Activated gamma-delta T cell (primary cell): ENCODE measurements at regions not wholly inside any gene's neighbourhood (a gene's known extent, or its start where the extent isn't known, plus 50 kb on each side); places are given as distances from the start of the nearest gene placed in this dataset.
"Not testable (repeated sequence)": the region's sequence is repeated elsewhere in the genome, so short reads cannot be mapped to it uniquely, and the experiment has no call there.

Experiments used
- DNase-seq: peaks from one replicate; lab custom pipeline; 2025; lab: John Stamatoyannopoulos, UW

DNA sequence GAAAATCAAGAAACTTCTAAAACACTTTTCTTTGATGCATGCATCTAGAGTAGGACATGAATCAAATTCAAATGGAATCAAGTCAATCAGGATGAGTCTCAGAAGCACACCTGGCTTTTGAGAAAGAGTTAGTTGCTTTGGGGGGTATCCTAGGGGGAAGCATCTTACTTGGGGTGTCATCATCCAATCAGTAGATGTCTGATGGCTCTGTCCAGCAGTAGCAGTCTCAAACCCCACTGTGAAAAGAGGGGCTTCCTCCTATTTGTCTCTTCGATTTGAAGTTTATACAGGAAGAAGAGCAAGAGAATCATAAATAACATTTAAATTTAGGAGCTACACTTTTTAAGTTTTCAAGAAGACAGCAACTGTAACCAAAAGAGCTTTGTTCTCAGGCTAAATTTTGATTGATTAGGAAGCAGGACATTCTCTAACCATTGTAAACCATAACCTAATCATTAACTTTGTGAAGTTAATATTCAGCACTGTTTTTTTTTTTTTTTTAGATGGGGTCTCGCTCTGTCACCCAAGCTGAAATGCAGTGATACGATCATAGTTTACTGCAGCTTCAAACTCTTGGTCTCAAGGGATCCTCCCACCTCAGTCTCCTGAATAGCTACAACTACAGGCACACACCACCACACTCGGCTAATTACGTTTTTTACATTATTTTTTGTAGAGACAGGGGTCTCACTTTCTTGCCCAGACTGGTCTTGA lies 614.7 kb downstream of the CSNK1G3 start:
- no peak for DNase-seq

DNA sequence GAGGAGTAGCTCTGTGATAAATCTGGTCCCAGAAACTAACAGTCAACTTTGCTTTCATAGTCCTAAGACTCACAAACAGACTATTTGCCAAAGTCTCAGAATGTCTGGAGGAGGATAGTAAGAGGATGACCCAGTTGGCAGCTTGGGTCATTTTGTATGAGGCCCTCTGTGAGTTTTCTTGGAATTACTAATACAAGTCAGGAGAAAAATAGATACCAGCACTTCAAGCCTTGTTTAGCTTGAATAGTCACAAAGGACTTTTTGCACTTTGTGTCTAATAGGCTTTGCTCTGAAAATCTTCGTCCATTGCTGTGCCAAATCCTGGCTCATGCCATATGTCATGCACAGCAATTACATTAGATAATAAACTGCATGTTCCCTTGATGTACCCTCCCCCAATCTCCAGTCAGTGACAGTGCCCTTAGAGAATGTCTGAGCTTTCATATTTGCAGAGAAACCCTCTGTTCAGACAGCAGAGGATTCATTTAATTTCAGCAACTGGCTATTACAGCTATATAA lies 612.8 kb downstream of the CSNK1G3 start:
- DNase-seq = no peak

DNA sequence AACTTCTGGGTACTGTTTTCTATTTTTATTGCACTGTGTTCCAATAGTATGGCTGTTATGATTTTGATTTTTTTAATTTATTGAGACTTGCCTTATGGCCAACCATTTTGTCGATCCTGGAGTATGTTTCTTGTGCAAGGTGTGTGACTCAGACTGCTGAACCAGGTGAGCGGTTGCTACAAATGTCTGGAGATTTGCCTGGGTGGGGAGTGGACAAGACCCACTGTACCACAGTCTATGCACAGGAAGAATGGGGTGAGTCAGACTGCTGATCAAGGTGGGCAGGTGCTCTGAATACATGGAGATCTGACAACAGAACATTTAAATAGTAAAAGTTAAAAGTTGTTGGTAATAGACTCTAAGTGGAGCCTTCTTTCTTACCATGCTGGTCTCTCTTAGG lies 609.2 kb downstream of the CSNK1G3 start:
- DNase-seq = no peak

DNA sequence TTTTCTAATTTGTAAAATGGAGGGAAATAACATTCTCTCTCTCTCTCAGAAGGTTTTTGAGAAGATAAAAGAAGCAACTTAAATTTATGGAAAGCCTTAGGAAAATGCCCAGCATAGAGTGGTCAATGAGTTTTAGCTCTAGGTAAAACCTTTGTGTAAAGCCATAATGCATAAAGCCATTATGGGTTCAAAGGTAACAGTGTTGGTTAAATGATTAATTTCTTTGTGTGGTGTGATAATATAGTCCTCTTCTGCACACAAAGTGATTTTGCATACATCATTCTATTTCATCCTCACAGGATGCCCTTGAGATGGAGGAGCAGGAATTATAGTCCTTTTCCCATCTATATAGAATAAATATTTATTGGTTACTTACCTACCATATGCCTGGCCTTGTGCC lies 602.9 kb downstream of the CSNK1G3 start:
- no peak for DNase-seq

DNA sequence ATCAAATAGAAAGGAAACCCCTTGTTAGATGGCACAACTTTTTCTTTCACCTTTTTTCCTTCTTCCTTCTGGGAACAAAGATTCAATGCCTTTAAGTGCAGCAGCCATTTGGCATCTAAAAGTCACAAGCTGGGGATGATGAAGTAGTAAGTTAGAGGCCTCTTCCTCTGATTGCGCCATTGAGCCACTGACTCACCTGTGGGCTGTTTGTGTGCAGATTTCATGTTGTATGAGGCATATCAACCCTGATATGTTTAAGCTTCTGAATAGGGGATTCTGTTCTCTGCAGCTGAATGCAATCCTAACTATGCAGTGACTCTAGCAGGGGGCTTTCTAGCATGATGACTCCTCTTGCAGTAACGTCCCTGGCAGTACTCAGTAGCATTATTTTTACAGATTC lies 599.9 kb downstream of the CSNK1G3 start:
- DNase-seq = no peak

DNA sequence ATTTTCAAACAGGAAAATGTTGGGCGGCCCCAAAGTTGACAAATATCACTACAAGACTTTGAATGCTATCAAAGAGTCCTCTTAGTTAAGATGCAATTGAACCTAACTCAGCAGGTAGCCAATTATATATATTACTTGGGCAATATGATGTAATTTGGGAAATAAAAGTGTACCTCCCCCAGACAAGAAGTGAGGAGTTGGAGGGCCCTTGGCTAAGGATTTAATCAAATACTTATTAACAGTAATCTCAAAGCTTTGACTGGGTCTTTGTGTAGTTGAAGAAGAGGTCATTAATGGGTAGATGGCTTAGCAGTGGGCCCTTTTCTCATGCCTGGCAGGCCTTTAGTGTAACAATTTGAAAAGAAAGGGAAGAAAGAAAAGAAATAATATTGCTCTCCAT lies 599.0 kb downstream of the CSNK1G3 start:
- no peak for DNase-seq

DNA sequence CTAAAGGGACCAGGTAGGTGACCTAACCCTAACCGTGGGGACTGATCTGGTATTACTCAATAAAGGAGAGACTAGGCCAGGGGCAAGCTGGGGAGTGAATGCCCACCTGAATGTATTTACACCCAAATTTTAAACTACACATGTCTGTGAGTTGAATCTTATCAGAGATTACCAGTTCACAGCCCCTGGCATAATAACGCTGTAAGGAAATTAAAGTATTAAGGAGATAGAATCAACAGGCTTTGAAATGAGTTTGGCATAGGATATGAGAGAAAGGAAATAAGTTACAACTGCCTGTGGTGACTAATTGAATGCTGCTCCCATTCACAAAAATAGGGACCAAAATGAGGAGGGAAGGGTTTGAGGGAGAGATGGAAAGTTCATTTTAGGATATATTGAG lies 593.3 kb downstream of the CSNK1G3 start:
- DNase-seq = no peak

DNA sequence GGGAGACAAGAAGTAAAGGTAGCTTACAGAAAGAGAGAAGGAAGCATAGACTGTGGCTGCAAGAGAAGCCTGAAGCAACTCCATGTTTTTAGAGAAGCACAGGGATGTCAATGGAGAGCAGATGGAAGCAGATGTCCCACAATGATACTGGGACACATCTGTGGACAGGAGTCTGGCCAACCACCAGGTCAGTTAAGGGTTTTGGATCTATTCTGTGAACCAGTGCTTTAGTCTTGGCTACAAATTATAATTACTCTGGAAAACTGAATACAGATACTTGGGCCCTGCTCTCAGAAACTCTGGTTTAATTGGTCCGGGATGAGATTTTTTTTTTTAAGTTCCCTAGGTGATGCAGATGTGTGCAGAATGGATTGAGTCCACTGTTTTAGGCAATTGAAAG lies 592.8 kb downstream of the CSNK1G3 start:
- DNase-seq = no peak

DNA sequence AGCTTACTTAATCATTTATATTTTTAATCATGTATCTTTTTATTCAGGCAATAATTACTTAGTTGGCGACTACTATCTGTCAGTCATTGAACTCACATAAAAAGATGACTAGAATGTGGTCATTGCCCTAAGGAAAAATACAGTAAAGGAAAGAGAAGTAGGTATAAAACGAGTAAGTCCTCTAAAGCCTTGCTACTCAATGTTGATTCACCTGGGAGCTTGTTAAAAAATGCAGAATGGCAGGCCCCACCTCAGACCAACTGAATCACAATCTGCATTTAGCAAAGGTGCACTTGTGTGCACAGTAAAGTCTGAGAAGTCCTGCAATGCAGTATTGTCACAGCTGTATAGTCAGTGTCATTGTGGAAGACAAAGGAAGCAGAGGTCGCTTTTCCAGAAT lies 592.4 kb downstream of the CSNK1G3 start:
- DNase-seq = no peak

DNA sequence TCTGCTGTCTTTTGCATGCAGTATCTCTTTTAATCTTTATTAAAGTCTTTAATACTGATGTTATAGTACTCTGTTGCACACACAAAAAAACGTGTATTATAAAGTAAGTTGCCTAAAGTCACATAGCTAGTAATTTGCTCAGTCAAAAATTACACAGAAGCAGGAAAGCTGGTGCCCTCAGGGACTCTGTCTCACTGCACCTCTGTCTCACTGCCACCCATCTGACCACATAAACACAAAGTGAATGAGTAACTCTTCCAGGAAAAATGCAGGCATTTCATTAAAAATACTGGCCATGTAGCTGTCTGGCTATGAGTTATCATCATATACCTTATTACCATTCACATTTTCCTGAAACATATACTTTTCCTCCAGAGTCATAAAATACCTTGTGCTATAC lies 591.7 kb downstream of the CSNK1G3 start:
- no peak for DNase-seq

DNA sequence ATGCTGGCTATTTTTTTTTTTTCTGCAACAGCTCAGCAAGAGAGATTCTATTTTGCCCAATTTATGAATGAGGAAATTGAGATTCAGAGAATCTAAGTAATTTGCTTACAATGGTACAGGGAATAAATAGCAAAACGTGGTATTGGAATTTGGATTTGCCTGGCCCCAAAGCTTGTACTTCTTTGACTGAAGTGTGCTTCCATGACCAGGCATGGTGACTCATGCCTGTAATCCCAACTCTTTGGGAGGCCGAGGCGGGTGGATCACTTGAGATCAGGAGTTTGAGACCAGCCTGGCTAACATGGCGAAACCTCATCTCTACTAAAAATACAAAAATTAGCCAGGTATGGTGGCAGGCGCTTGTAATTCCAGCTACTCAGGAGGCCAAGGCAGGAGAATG lies 591.1 kb downstream of the CSNK1G3 start:
- not testable (repeated sequence) for DNase-seq

DNA sequence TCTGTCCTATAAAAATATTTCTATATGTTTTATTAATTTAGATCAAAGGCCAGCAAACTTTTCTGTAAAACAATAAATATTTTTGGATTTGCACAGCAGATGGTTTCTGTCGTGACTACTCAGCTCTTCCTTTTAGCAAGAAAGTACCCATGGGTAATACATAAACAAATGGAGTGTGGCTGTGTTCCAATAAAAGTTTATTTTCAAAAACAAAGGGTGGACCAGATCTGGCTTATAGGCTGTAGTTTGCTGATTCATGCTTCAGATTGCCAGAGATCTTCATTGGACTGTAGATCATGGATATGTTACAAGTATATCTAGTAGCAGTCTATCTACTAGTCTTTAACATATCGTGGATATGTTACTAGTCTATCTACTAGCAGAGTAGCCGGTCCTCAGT lies 590.5 kb downstream of the CSNK1G3 start:
- no peak for DNase-seq

DNA sequence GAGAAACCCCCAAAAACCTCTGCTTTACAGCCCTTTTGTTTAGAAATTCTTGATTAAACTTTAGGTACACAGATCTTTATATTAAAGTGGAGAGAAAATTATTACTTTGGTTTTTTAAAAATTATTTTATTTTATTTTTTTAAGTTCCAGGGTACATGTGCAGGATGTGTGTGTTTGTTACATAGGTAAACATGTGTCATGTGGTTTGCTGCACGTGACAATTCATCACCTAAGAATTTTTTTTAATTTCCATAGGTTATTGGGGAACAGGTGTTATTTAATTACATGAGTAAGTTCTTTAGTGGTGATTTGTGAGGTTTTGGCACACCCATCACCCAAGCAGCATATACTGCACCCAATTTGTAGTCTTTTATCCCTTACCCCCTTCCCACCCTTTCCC lies 581.7 kb downstream of the CSNK1G3 start:
- DNase-seq = no peak

DNA sequence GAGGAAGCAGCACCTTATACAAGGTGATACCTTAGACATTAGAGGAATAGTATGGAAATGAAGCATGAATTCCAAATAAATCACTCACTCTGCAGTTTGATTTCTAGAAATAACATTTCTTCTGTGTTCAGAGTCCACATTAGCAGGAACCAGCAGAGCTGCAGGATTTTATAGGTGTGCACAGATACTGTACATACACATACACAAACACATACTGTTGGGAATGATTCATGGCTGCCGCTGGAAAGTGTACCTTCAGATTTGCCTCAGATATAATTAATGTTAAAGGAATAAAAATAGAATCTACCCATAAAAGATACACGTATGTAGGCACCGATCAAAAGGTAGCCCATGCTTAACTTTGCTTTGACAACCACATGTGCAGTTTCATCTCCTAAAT lies 578.1 kb downstream of the CSNK1G3 start:
- no peak for DNase-seq

DNA sequence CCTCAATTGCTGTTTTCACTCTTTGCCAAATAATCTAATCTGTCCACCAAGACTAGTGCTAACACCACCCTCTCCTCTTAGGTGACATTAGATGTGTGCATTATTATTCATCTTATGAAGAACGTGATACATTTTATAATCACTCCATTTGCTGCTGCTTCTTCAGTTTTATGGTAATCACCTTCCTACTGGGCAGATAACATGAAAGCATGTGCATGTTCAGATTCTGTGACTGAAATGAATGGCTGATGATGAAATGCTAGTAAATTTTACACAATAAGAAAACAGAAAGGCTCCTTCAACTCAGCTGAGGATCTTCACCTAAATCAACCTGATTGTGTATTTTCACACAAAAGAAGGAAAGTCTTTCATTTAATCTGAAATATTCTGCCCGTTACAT lies 577.6 kb downstream of the CSNK1G3 start:
- DNase-seq = no peak

DNA sequence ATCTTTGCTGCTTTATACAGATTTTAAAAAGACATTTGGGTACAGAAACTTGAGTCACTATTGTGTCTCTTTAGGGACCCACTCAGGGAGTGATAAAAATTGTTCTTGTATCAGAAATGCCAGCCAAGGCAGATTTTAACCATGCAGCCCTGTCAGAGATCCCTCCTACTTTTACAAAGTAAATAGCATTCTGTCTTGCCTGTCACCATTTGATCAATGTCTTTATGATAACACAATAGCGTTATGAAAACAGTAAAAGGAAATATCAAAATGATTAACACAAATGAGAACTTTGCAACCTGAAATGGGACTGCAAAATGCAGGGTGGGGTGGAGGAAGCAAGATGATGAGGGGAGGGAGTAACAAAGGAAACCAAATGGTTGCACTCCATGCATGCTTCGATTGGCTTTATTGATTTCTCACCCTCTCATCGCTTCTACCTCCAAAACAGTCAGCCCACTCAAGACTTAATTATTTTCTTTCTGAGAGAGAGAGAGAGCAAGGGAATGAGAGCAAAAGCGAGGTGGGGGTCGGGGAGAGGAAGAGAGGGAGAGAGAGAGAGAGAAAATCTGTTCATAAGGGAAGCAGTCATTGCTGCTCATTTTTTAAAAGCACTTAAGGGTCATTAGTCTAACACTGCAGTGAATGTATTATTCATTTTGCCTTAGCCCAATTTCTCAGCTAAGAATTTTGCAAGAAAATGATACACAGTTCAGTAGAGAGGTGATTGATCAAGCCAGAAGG lies 576.5 kb downstream of the CSNK1G3 start:
- DNase-seq = no peak

DNA sequence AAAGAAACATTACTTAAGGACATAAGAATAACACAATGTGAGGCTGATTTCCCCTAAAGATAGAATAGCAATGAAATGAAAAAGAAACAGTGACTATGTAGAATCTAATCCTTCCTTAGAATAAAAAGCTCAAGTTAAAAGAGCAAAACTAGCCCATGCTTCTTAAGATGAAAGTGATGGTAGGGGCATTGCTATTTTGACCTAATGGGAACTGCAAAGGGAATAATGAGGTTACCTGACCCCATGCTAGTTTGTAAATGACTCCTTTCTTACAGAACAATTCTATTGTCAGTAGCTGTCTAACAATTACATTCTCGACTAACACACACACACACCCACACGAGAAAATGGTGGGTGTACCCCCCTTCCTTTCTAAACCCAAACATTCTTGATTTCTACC lies 575.8 kb downstream of the CSNK1G3 start:
- no peak for DNase-seq

DNA sequence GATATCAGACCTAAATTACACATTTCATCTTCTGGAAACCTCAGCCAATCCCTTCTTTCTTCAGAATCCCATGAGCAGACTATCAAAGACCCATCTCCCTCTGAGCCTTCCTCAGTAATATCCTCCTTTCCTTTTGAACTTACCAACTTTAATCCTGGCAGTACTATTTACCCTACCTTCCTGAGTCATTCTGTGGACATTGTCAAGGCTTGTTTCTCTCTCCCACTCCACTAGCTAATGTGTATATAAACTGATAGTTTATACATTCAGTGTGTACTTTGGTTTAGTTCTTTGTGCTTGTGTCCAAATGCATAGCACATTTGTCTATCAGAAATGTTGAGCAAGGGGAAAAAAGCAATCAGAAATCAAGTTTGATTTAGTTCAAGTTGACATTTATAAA lies 568.3 kb downstream of the CSNK1G3 start:
- no peak for DNase-seq

DNA sequence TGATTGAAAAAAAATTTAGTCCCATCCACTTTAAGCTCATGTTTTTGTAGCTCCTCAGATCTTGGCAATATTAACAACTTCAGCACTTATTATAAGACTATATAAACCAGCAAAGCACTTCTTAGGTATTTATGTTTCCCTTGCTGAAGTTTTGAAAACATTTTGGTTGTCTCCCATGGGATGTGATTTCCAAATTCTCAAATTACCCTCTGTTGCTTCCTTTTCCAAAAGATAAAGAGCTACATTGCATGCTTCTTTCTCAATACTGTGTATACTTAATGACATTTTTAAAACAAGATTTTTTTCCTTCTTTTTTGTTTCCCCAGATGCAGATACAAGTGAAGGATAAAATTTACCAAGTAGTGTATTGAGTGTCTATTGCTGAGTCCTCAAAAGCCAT lies 567.1 kb downstream of the CSNK1G3 start:
- no peak for DNase-seq

DNA sequence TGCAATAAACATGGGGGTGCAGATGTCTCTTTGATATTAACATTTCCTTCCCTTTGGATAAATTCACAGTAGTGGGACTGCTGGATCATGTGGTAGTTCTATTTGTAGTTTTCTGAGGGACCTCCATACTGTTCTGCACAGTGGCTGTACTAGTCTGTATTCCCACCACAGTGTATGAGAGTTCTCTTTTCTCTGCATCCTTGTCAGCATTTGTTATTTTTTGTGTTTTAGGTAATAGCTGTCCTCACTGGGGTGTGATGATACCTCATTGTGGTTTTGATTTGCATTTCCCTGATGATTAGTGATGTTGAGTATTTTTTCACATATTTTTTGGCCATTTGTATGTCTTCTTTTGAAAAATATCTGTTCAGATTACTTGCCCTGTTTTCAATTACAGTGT lies 562.5 kb downstream of the CSNK1G3 start:
- no peak for DNase-seq

DNA sequence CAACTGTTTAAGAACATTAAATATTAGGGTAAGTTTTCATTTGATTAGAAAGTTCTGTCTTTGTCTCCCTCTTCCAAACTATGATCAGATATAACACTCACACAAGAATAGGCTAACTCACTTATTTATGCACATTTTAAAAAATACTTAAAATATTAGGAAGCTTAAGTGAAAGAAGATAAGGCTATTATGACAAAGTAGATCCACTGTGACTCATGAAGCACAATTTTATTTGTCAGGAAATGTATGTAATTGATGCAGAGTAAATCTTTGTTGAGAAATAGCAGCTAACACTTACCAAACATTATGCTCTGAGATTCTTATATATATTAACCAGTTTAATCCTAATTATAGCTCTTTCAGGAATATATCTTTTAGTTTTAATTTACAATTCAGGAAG lies 560.6 kb downstream of the CSNK1G3 start:
- no peak for DNase-seq

DNA sequence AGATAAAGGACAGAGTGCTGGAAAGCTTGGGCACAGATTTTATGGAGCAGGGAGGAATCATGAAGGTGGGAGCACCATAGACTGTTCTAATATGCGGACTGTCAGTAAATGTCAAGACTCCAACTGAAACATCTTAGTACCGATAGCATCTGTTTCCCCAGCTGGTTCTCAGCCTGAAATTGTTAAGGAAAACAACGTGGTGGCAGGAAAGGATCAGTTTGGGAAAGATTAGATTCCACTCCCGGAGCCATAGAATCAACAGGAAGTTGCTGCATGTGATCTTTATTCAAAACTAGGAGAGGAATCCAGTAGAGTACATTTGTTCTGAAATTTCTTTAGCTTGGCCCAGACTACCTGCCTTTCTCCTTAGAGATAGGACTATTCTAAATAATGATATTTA lies 559.1 kb downstream of the CSNK1G3 start:
- DNase-seq = no peak

DNA sequence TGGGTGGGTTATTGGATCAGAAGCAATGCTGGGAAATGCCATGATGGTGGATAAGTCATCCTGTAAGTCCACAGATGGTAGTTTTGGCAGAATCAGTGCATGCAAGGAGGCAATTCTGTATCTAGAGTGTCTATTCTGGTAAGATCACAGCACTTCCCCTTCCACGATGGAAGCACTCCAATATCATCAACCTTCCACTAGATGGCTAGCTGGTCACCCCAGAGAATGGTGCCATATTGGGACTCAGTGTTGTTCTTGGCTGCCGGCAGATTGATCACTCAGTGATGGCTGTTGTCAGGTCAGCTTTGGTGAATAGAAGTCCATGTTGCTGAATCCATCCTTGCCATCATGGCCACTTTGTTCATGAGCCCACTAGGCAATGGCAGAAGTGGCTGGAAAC lies 553.5 kb downstream of the CSNK1G3 start:
- DNase-seq = no peak

DNA sequence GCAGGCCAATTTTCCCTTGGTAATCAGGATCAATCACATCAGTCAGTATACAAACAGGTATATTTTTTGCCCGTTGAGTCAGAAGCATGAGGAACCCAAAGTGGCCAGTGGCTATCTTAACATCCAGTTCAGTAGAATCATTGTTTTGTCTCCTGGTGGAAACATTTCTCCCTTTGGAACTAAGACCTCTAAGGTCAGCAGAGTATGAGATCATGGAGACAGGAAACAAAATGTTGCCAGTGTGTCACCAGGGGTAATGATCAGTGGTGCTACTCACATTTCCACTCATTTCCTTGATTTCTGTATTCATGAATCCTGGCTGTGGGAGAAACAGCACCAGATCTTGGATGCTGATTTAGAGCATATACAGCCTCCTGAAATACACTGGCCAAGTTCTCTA lies 553.0 kb downstream of the CSNK1G3 start:
- no peak for DNase-seq
